Hepatocyte (in vitro differentiated cells): ENCODE measurements at regions not wholly inside any gene's neighbourhood (a gene's known extent, or its start where the extent isn't known, plus 50 kb on each side); places are given as distances from the start of the nearest gene placed in this dataset.
A peak's percentile ranks its signal among the peaks of the same experiment; 100 is the strongest.

ENCODE experiments used
- EZH2 ChIP-seq: fragments of 200-600 bp; sonication (generic); IDR thresholded peaks from 2 replicates; pipeline ENCODE4 v1.6.1; 2016; ENCODE audit warnings: antibody characterized with exemption, mild to moderate bottlenecking, borderline replicate concordance
- TF ChIP-seq, protein P1 (sequence below): fragments of 200-600 bp; sonication (generic); IDR thresholded peaks from 2 replicates; pipeline ENCODE4 v1.5.1; 2016; ENCODE audit warnings: antibody characterized with exemption, mild to moderate bottlenecking; ENCODE audit not compliant: poor library complexity

DNA sequence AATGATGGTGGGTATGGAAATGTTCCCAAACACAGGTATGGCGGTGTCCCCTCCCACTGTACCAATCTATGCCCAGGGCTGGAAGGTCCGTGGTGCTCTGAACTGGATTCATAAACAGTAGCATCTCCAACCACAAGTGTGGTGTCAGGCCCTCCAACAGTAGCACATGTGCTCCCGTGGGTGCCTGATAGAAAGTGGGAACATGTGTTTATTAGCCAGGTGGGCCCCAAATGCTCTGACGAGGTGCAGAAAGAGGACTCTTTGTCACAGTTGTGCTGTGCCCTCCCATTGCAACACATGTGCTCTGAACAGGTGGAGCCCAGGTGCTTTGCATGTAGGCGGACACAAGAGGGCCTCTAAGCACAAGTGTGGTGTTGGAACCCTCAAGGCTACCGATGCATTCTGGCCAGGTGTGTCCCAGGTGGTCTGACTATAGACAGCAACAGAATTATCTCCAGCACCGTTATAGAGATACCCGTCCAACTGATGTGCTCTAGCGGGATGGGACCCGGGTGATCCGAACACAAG is 75.4 kb upstream of the ZNF30 start:
- TF ChIP-seq, protein P1, sequence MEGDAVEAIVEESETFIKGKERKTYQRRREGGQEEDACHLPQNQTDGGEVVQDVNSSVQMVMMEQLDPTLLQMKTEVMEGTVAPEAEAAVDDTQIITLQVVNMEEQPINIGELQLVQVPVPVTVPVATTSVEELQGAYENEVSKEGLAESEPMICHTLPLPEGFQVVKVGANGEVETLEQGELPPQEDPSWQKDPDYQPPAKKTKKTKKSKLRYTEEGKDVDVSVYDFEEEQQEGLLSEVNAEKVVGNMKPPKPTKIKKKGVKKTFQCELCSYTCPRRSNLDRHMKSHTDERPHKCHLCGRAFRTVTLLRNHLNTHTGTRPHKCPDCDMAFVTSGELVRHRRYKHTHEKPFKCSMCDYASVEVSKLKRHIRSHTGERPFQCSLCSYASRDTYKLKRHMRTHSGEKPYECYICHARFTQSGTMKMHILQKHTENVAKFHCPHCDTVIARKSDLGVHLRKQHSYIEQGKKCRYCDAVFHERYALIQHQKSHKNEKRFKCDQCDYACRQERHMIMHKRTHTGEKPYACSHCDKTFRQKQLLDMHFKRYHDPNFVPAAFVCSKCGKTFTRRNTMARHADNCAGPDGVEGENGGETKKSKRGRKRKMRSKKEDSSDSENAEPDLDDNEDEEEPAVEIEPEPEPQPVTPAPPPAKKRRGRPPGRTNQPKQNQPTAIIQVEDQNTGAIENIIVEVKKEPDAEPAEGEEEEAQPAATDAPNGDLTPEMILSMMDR = peak; percentile 8
- TF ChIP-seq EZH2 = no peak
